Natural killer cell (primary cell): ENCODE measurements at regions not wholly inside any gene's neighbourhood (a gene's known extent, or its start where the extent isn't known, plus 50 kb on each side); places are given as distances from the start of the nearest gene placed in this dataset.
"Not testable (repeated sequence)": the region's sequence is repeated elsewhere in the genome, so short reads cannot be mapped to it uniquely, and the experiment has no call there.

Source experiments
- ATAC-seq, 3 donors: fragments of 150-1000 bp in 2 of 3; fragments of 200-7000 bp in 1 of 3; cut with Tn5 transposase; 1 replicate in 1 of 3; 2 replicates in 2 of 3; pipeline ENCODE4 v1.10.0; 2021; ENCODE audit warnings: mild to moderate bottlenecking in 2 of 3, moderate library complexity in 2 of 3
- DNase-seq, 2 donors: peaks; one replicate each; pipeline versions ENCODE4 v3.0.0 to v3.0.0-alpha.2; 2013 to 2021; ENCODE audit warnings: mixed read lengths in 1 of 2
- H3K27ac ChIP-seq: one replicate; pipeline ENCODE4 v1.5.1; 2013; ENCODE audit warnings: mild to moderate bottlenecking, low read length
- H3K27me3 ChIP-seq: one replicate; pipeline ENCODE4 v1.6.1; 2013; ENCODE audit warnings: low read length; ENCODE audit not compliant: control insufficient read depth, insufficient read depth
- H3K36me3 ChIP-seq: one replicate; pipeline ENCODE4 v1.6.1; 2013; ENCODE audit warnings: low read length; ENCODE audit not compliant: control insufficient read depth, insufficient read depth
- H3K4me1 ChIP-seq: one replicate; pipeline ENCODE4 v1.6.1; 2013; ENCODE audit warnings: low read length; ENCODE audit not compliant: control insufficient read depth, insufficient read depth
- H3K4me3 ChIP-seq: one replicate; pipeline ENCODE4 v1.5.1; 2013; ENCODE audit warnings: low read length
- H3K9me3 ChIP-seq: one replicate; pipeline ENCODE4 v1.6.1; 2013; ENCODE audit warnings: low read length; ENCODE audit not compliant: control insufficient read depth, insufficient read depth
- H3K27ac Mint-ChIP-seq, 2 donors: one replicate each; pipeline ENCODE4 v1.8.0; 2022; ENCODE audit warnings: mild to moderate bottlenecking in 2 of 2, mixed read lengths in 2 of 2, moderate library complexity in 1 of 2
- H3K27me3 Mint-ChIP-seq, 2 donors: one replicate each; pipeline ENCODE4 v1.8.0; 2022; ENCODE audit warnings: low read depth in 2 of 2, mixed read lengths in 2 of 2
- H3K36me3 Mint-ChIP-seq: one replicate; pipeline ENCODE4 v1.8.0; 2022; ENCODE audit warnings: mixed read lengths
- H3K4me1 Mint-ChIP-seq, 2 donors: one replicate each; pipeline ENCODE4 v1.8.0; 2022; ENCODE audit warnings: mixed read lengths in 2 of 2
- H3K4me3 Mint-ChIP-seq: one replicate; pipeline ENCODE4 v1.8.0; 2022; ENCODE audit warnings: mild to moderate bottlenecking, moderate library complexity, mixed read lengths
- H3K9me3 Mint-ChIP-seq, 2 donors: one replicate each; pipeline ENCODE4 v1.8.0; 2022; ENCODE audit warnings: mixed read lengths in 2 of 2
- CTCF ChIP-seq: fragments of 200-600 bp; IDR thresholded peaks from one replicate; pipeline ENCODE4 v1.8.0; 2022; ENCODE audit warnings: antibody characterized with exemption
- WGBS: methylation state at CpG from one replicate; pipeline ENCODE4 v1.1.7; 2013; ENCODE audit warnings: missing lambda C conversion rate; ENCODE audit not compliant: insufficient coverage; 5-methylcytosine and 5-hydroxymethylcytosine counted together
- intact Hi-C: fragments of 100-400 bp; cut with micrococcal nuclease; formaldehyde crosslinking; loops from one replicate; pipeline ENCODE4 v1.14.2; 2022

- WGBS = 90% methylated on average over 2 of the region's 3 CpGs
These were observed 931.1 kb downstream of the FAM181B start for GRCh38 chr11:81802591-81802990.

GRCh38 chr11:81792416-81792815 lies 941.2 kb downstream of the FAM181B start:
- 94% methylated on average over 4 of the region's 4 CpGs for WGBS

More at GRCh38 chr11:81802591-81802990, 931.1 kb downstream of the FAM181B start:
- H3K4me3 Mint-ChIP-seq = no peak overlapping the region
- H3K27ac ChIP-seq = no peak overlapping the region
- DNase-seq (no peak), ATAC-seq (no peak)
- peaks cover 2 to 8% of the 10 kb centered on the region in 2 donors for H3K9me3 Mint-ChIP-seq
- peaks cover 11% of the 10 kb centered on the region for H3K36me3 Mint-ChIP-seq
- peaks cover 7 to 13% of the 10 kb centered on the region in 2 donors for H3K27me3 Mint-ChIP-seq
- no peaks in the 10 kb centered on the region for H3K4me1 Mint-ChIP-seq
- no peaks in the 10 kb centered on the region for H3K27me3 ChIP-seq
- H3K36me3 ChIP-seq = no peaks in the 10 kb centered on the region
- intact Hi-C loops = no loop called here
- no peak overlapping the region for H3K4me3 ChIP-seq
- H3K27ac Mint-ChIP-seq = no peak overlapping the region
- TF ChIP-seq CTCF = no peak
- H3K4me1 ChIP-seq = no peaks in the 10 kb centered on the region
- H3K9me3 ChIP-seq = no peaks in the 10 kb centered on the region

GRCh38 chr11:81787584-81788049 lies 946.0 kb downstream of the FAM181B start:
- Mint-ChIP-seq H3K36me3 (no peaks in the 10 kb centered on the region), H3K27ac (no peak overlapping the region), H3K9me3 (no peaks in the 10 kb centered on the region), H3K4me3 (no peak overlapping the region), H3K27me3 (no peaks in the 10 kb centered on the region), H3K4me1 (peaks cover 7% of the 10 kb centered on the region in 2 donors)
- Histone ChIP-seq H3K9me3 (no peaks in the 10 kb centered on the region), H3K27ac (no peak overlapping the region), H3K4me3 (no peak overlapping the region), H3K4me1 (no peaks in the 10 kb centered on the region), H3K36me3 (no peaks in the 10 kb centered on the region), H3K27me3 (no peaks in the 10 kb centered on the region)
- intact Hi-C loops = loop anchor here (10.0 kb wide), 1 partner anchor 247 kb away; no protein-coding TSS in a partner anchor
- peak; percentile 37 for TF ChIP-seq CTCF
- WGBS = 0% methylated on average over 1 of the region's 1 CpG
- DNase-seq = peak in 1 of 2 donors; percentile 68
- peak; percentile 47 to 53 (median 52) for ATAC-seq

More at GRCh38 chr11:81792416-81792815, 941.2 kb downstream of the FAM181B start:
- H3K27ac Mint-ChIP-seq = no peak overlapping the region
- no peak overlapping the region for H3K4me3 Mint-ChIP-seq
- Histone ChIP-seq H3K4me3 (no peak overlapping the region), H3K27me3 (no peaks in the 10 kb centered on the region), H3K4me1 (no peaks in the 10 kb centered on the region), H3K27ac (no peak overlapping the region), H3K9me3 (no peaks in the 10 kb centered on the region), H3K36me3 (no peaks in the 10 kb centered on the region)
- no peaks in the 10 kb centered on the region for H3K9me3 Mint-ChIP-seq
- peaks cover 7% of the 10 kb centered on the region in 2 donors for H3K4me1 Mint-ChIP-seq
- H3K36me3 Mint-ChIP-seq = no peaks in the 10 kb centered on the region
- no peak for DNase-seq
- no peak for TF ChIP-seq CTCF
- H3K27me3 Mint-ChIP-seq = no peaks in the 10 kb centered on the region
- intact Hi-C loops = no loop called here
- no peak for ATAC-seq

- Mint-ChIP-seq H3K9me3 (no peaks in the 10 kb centered on the region), H3K36me3 (no peaks in the 10 kb centered on the region), H3K27me3 (peaks cover 0 to 2% of the 10 kb centered on the region in 2 donors), H3K4me1 (no peaks in the 10 kb centered on the region), H3K4me3 (no peak overlapping the region), H3K27ac (no peak overlapping the region)
- Histone ChIP-seq H3K9me3 (no peaks in the 10 kb centered on the region), H3K36me3 (no peaks in the 10 kb centered on the region), H3K4me1 (no peaks in the 10 kb centered on the region), H3K27ac (no peak overlapping the region), H3K27me3 (no peaks in the 10 kb centered on the region), H3K4me3 (no peak overlapping the region)
- intact Hi-C loops = no loop called here
- TF ChIP-seq CTCF = no peak
- no peak for DNase-seq
- WGBS = 35% methylated on average over 2 of the region's 3 CpGs
- ATAC-seq = no peak
These were observed 961.5 kb downstream of the FAM181B start for GRCh38 chr11:81772166-81772565.

GRCh38 chr11:81769906-81770305 lies 963.8 kb downstream of the FAM181B start:
- H3K4me3 ChIP-seq, H3K4me1 ChIP-seq, H3K4me3 Mint-ChIP-seq, H3K9me3 ChIP-seq, H3K27me3 ChIP-seq, H3K27ac ChIP-seq, H3K27ac Mint-ChIP-seq, ATAC-seq, H3K36me3 ChIP-seq, H3K27me3 Mint-ChIP-seq, H3K9me3 Mint-ChIP-seq, intact Hi-C loops, H3K4me1 Mint-ChIP-seq, DNase-seq, H3K36me3 Mint-ChIP-seq: not testable (repeated sequence)
- WGBS = 65% methylated on average over 5 of the region's 5 CpGs
